ENCODE measurements at regions not wholly inside any gene's neighbourhood (a gene's known extent, or its start where the extent isn't known, plus 50 kb on each side); places are given as distances from the start of the nearest gene placed in this dataset.

DNA sequence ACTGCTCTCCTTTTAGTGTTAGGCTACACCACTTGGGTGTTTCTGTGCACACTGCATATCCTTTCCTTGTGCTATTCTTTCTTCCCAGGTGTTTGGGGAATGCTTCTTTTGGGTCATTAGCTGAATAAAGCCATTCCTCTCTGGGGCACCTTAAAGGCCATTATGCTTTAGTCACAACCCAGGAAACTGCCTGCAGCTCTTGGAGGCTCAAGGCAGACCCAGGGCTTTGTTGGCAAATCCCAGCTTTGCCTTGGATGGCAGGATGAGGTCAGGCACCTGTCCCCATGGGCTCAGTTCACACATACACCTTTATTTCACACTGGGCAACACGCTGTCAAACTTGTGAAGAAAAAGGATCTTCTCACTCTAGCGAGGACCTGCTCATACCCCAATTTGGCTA, 460.6 kb downstream of the CCSER2 start:
- no peak for DNase-seq (ENCODE audit: low spot score)

DNA sequence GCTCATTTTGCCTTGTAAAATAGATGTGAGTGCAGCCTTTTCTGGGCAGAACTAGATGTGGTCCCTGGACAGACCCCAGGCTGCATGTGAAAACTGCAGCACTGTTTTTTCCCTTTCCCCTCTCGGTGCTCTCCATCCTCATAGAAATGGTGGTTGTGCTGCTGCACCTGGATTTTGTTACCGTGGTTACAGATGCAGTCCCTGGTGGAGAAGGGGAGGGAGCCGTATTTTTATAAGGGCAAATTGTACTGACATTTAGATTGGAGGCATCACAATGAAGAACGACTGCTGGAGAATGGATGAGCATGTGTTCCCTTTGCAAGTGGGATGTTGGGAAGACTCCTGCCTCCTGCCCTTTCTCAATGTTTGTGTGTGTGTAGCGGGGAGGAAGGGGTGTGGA, 469.9 kb downstream of the CCSER2 start:
- DNase-seq (ENCODE audit: low spot score): no peak

DNA sequence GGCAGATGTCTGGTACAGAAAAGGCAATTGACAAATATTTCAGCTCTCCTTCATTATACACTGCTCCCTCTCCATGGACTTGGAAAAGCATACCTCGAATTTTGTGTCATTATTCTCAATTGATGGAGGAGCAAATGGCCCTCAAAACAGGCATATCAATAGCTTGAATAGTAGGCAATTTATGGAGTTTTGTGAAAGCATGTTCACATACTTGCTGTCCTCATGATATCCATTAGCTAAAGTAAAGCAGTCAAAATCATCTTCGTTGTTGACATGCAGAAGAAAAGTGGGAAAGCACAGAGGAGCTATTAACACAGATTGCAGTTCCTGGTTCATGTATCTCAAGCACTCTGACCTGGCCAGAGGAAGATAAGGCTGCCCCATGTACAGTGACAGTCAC, 472.8 kb downstream of the CCSER2 start:
- DNase-seq (ENCODE audit: low spot score): no peak

DNA sequence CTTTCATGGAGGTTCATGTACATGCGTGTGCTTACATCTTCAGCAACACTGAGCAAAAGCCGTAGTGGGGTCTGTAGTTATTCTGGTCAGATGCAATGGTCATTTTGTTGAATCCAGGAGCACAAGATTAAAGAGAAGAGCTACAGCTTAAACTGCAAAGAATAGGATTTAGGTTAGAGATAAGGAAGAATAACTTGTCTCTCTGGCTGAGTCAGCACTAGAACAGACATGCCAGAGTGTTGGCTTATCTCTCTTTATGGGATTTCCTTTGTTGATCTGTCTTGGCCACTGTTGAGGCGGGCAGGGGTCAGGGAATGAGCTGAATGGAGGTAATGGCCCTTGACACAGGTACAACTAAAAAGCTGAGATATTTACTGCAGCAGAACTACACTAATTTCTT, 473.5 kb downstream of the CCSER2 start:
- DNase-seq (ENCODE audit: low spot score): no peak

DNA sequence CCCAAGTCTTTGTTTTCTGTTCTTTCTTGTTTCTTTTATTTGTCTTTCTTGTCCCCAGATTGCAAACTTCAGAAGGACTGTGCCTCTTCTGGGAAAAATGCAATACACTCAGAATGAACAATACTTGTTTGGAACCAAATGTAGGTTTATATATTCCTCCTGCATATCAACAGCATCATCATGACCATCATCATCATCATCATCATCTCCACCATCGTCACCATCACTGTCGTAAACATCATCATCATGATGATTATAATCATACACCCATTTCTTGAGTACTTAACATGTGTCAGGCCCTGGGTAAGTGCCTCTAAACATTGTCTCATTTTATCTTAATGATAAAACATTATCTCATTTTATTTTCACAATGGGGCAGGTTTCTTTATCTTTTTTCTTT, 476.8 kb downstream of the CCSER2 start:
- no peak for DNase-seq (ENCODE audit: low spot score)

DNA sequence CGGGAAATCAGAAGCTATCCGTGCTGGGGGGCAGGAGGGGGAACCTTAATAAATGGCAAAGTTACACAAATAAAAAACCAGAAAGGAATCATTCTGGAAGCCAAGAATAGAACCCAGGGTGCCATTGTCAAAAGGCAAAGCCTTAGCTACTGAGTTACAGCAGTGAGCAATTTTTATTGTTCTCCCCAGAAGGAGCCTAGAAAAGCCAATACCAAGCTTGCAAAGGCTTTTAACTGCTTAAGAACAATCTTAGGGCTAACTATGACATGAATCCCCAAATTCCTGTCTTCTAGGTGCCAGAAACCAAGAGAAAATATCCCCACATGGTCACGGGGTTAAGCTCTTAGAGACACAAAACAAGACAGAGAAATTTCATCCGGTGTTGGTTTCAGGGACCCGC, 482.7 kb downstream of the CCSER2 start:
- no peak for DNase-seq (ENCODE audit: low spot score)

DNA sequence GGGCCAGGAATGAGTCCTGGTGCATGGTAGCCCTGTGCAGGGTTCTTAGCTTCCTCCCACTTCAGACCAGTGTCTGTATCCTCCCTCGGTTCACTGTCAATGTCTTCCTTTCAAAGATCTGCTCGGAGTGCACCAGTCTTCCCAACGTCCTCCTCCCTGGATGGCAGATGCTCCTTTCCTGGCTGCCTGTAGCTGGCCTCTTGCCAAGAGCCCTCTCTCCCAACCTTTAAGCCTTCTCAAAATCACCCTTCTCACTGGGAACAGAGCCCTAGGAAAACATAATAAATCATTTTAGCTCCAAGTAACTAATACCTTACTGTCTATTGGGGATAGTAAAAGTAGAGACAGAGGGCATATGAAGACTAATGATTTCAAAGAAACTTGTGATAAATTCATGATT, 490.6 kb downstream of the CCSER2 start:
- no peak for DNase-seq (ENCODE audit: low spot score)

DNA sequence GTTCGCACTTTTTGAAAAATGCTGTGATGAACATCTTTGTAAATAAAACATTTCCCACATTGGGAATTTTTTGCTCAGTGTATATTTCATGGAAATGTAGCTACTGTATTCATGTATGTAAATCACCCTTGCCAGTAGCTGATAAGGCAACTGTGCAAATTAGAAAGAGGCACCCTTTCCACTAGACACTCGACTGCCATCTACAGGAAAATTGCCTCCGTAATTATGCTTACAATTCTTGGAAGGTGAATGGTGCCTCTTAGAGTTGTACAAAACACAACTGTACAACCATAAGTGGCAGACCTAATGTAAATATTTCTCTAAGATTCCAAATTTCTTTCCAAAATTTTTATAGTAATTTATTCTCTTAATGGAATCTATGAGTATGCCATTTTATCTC, 491.7 kb downstream of the CCSER2 start:
- no peak for DNase-seq (ENCODE audit: low spot score)

DNA sequence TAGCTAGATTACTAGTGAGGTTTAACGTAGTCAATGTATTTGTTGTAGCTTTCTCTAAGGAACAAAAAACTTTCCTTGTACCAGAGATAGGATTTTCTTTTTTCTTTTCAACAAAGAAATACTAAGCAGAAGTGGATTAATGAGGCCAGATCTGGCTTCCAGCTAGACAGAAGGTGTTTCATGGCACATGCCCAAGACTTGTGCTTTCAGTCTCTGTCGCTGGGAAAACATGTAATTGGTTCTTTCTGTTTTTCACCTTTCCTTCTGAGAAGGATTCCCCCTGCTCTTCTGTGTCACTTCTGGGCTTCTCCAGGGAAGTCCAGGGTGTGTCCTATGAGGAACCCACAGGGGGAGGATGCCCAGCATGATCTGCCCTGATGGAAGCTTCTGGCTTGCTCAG, 492.2 kb downstream of the CCSER2 start:
- no peak for DNase-seq (ENCODE audit: low spot score)

DNA sequence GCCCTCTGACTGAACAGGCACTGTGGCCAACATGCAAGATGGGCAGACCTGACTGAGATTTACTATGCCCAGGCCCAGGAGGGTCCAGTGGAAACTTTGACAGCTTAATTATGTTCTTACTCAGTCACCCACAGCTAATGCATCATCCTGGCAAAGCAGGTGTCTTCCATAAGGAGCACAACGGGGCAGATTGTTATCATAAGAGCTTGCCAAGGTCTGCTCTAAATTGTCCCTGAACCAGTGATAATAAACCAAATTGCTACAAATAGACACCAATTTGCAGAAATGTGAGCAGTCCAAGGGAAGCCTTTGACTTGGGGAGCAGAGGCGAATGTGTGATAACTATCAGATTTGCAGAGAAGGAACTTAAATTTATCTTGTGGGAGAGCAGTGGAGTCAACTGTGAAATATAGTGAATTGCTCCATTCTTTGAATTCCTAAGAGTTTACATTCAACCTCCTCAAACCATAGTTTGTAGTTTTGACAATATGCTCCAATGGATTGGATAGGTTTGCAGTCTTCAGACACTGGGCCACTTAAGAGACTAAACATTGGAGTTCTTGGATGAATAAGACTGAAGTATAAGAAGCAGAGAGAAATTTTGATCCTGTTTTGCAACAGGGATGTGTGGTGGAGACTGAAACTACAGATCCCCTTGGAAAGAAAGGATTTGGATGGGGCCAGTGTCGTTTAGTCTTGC, 494.7 kb downstream of the CCSER2 start:
- DNase-seq (ENCODE audit: low spot score): no peak

DNA sequence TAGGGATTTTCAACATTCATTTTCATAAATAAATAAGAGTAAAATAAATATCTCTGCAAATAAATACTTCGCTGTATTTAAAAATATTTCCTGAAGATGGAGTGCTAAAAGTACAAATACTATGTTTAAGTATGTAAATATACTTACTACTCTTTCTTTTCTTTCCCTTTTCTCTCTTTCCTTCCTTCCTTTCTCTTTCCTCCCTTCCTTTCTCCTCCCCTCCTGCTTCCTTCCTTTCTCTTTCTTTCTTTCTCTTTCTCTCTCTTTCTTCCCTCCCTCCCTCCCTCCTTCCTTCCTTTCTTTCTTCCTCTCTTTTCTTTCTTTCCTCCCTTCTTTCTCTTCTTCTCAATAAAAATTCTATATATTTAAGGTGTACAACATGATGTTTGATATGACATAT, 496.1 kb downstream of the CCSER2 start:
- DNase-seq (ENCODE audit: low spot score): no peak

DNA sequence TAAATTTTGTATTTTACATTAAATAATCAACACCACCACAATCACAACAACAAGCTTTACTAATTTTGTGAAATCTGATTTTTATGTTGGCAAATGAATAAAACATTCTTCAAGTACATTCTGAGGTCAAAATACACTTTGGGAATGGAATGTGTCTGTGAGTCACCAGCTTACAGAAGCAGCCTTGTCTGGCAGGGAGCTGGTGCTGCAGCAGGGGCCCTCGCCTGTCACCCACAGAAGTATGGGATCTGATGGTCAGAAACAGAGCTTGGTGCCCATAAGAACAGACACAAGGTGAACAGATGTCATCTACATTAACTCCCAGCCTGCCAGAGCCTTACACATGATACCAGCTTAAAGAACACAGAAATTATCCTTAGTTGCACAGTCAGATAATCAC, 496.9 kb downstream of the CCSER2 start:
- no peak for DNase-seq (ENCODE audit: low spot score)

DNA sequence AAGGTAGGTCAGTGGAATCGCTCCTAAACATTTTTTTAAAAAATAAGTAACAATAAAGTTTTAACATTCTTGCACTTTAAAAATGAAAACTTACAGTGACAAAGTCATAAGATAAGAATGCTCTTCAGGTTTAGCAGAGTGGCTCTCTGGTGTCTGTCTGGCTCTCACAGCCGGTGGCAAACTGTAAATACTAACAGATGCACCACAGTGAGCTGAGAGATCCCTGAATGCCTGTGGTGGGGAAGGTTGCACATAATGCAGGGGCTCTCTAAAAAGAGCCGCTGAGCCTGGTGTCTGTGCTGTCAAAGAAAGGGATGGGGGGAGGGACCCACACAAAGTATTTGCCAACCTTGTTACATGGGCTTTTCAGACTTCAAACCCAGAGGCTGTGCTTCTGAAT, 498.3 kb downstream of the CCSER2 start:
- DNase-seq (ENCODE audit: low spot score): no peak

DNA sequence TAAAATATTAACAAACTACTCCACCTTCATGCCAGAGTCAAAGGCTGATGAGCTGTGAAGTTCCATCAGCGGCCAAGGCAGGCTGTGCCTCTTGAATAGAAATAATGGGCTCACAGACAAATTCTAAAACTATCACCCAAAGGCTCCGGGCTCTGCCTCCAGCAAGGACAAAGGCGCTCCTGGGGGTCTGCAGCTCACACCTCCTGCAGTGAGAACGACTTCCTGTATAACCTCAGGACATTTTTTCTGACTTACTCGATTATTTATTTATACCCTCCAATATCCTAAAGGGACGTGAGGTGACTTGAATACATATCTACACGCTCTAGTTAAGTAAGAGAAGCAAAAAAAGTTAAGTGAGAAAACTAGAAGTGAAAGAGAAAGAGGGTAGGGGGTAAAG, 500.7 kb downstream of the CCSER2 start:
- no peak for DNase-seq (ENCODE audit: low spot score)

DNA sequence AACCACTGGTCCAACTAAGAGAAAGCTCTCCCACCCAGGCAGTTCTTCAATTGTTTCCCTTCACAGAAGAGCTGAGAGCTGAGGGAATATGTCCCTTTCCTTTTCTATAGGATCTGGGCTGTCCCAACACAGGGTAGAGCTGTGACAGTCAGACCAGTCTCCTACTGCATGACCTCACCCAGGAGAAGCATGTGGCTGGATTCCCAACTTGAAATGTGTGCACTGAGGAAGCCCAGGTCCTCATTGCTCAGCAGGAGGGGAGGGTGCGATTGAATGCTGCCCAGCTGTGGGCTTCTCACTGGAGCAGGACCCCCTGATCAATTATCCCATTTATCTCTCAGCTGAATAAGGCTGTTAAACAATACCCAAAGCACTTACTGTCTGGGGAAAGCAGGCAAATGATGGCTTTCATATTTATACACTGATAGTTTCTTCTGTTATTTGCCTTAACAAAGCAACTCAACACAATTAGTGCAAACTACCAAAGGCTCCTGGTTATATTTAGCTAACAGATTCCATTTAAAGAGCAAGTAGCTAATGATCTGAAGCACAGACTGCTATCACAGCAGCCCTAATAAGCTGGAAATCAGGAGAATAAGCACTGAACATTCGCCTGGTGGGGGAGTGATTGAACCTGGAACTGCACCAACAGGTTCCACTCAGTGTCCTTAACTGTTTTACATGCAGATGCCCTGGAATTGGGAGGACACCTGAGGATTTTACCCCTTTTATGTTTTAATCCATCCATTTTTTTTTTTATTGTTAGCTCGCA, 508.8 kb downstream of the CCSER2 start:
- no peak for DNase-seq (ENCODE audit: low spot score)

DNA sequence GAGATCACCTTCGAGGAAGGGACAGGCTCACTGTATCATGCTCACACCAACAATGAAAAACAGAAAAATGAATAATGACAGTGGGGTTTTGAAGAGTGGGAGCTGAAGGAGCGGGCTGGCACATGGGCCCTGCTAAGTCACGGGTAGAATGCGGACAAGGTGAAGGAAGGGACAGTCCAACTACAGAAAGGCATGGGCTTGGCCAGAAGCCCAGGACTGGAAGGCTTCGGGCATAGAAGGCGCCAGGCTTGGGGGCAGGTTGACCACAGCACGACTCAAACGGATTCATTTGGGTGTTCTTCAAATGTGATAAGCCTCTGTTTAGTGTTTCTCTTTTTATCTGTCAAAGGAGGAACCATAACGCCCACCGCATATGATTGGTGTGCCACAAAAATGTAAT, 509.5 kb downstream of the CCSER2 start:
- DNase-seq (ENCODE audit: low spot score): no peak

DNA sequence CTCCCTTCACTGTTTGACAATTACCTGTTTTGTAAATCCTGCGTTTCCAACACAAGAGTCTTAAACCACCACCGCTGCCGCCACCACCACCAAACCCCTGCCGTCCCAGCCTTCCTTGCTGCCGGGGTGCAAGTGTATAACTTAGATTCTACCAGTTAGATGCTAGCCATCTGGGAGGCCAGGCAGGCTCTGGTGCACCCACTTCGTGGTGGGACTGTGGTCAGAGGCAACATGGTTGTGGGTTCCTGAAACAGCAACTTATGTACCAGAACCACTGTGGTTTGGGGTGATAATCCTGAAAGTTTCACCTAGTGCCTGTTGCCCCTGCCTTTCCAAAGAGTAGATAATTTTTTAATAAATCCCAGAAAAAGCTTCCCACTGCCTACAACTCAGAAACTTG, 510.5 kb downstream of the CCSER2 start:
- DNase-seq (ENCODE audit: low spot score): no peak

DNA sequence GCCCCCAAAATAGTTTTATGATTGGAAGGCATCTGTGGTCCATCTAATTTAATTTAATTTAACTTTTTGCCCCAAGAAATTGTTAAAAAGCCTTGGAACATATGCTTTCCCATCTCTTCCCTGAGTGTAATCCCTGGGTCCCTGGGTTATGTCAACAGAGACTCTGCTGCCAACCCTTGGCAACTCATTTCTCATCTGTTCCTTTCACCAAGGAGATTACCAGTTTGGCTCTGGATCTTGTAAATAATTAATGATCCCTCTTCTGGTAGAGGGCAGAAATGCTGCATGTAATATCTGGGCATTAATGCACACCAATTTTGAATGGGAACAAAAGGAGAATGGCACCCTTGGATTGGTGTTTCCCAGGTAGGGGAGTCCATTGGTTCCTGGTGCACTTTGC, 514.2 kb downstream of the CCSER2 start:
- DNase-seq (ENCODE audit: low spot score): no peak

DNA sequence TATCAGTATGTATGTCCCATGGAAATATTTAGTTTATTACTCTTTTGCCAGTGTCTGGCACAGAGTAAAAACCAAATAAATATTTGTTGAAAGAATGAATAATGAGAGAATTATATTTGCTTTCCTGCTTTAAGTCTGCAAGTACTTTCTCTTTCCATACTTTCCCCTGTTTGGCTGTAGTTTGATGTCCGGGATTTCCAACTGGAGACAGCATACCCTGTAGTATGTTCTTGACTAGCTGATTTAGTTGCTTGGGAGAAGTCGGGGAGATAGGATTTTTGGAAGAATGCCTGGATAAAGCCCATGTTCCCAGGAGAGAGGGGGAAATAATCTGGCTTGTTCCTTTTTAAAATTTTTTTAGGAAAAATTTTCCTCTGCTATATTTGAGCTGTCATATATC, 516.1 kb downstream of the CCSER2 start:
- DNase-seq (ENCODE audit: low spot score): no peak

DNA sequence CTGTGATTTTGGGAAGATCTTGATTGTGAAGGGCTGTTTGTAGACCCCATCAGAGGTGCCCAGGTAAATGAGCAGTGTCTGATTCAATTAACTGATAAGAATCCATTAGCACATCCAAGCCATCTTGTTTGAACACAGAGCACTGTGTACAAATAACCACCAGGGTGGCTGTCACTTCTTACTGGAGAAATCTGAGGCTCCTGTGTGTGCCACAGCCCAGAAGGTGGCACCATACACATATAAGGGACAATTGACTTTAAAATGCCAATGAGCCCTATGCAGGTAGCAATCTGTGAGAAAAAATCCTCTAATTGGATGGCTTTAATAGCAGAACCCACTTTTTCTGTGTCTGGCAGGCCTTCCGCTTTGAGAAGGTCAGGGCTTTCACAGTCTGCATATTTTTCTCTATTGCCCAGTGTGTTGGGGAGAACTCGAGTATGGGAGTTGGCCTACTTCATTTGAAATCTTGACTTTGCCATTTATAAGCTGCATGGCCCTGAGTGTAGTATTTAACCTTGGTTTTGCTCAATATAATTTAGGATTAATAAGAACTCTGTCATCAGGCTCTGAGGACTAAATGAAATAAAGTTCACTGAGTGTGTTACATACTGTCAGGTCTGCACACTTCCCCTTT, 517.4 kb downstream of the CCSER2 start:
- no peak for DNase-seq (ENCODE audit: low spot score)

DNA sequence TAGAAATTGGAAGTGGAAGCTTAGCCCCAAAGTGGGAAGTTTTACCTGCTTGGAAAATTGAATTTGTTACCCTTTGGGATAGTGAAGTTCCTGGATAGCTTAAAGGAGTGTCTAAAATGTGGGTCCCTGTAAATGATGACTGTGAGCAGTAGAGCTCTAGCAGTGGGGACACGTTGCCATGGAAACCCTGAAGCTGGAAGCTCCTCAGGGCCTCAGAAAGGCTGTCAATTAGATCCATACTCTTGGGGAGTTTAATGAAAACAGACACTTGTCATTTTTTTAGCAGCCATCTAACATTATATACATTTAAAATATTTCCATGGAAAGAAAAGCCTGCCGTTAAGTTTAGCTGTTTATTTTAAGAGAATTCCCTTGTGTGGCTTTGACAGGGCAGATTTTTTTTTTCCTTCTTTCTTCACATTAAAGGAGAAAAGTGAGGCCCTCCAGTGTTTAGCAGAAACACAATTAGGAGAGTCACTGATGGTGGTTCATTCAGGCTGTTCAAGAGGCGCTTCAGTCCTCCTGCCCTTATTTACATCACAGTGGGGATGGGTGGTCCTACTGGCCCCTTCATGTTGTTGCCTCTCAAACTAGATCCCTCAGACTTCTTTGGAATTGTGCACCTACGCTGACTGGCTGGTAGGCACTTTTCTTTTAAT, 518.4 kb downstream of the CCSER2 start:
- DNase-seq (ENCODE audit: low spot score): no peak

DNA sequence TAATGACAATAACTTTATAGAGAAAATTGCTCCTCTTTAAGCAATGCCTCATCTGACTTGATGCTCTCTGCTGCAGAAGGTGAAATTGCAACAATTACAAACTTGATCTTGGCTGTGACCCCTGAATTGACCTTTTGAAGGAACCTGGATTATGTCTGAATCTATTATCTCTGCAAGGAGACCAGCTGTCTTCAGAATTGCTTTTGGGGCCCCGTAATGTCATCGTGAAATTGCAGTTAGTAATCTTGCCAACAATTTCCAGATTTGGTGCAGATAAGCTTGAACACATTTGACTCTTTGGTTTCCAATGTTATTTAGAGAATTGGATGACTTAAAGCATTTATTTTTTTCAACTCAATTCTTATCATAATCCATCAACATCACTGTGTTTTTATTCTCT, 520.6 kb downstream of the CCSER2 start:
- no peak for DNase-seq (ENCODE audit: low spot score)

DNA sequence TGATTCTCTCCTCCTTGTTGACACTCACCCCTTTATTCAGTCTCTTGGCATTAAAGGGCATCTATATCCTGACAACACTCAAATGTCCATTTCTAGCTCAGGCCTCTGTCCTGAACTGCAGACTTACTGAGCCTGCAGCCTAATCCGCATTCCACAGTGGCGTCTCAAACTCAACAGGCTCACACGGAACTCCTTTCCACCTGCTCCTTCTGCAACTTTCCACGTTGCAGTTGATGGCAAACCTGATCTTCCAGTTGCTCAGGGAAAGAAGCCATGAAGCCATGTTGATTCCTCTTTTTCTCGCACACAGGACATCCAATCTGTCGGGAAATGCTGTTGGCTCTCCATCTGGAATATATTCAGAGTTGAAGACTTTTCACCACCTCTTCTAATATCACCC, 522.4 kb downstream of the CCSER2 start:
- DNase-seq (ENCODE audit: low spot score): no peak

All from kidney capillary endothelial cell (primary cell).